Islet precursor cell (in vitro differentiated cells): ENCODE measurements at regions not wholly inside any gene's neighbourhood (a gene's known extent, or its start where the extent isn't known, plus 50 kb on each side); places are given as distances from the start of the nearest gene placed in this dataset.
A peak's percentile ranks its signal among the peaks of the same experiment; 100 is the strongest.
"Not testable (repeated sequence)": the region's sequence is repeated elsewhere in the genome, so short reads cannot be mapped to it uniquely, and the experiment has no call there.

Experiments
- DNase-seq: peaks from one replicate; pipeline ENCODE4 v3.0.0-alpha.2; 2018

GRCh38 chr1:57612833-57613232 lies 189.0 kb upstream of the DAB1 start:
- no peak for DNase-seq

- no peak for DNase-seq
Observed at GRCh38 chr1:57605933-57606332, 182.1 kb upstream of the DAB1 start.

GRCh38 chr1:57603696-57604095 lies 179.8 kb upstream of the DAB1 start:
- no peak for DNase-seq

GRCh38 chr1:57600424-57600823 lies 176.6 kb upstream of the DAB1 start:
- DNase-seq, result no peak

GRCh38 chr1:57599236-57599994 lies 175.6 kb upstream of the DAB1 start:
- DNase-seq, result peak; percentile 92

- no peak for DNase-seq
Observed at GRCh38 chr1:57597036-57597435, 173.2 kb upstream of the DAB1 start.

- no peak for DNase-seq
Observed at GRCh38 chr1:57594002-57594401, 170.1 kb upstream of the DAB1 start.

- peak; percentile 72 for DNase-seq
Observed at GRCh38 chr1:57591842-57592241, 168.0 kb upstream of the DAB1 start.

- DNase-seq, result peak; percentile 81
Observed at GRCh38 chr1:57590978-57591377, 167.1 kb upstream of the DAB1 start.

GRCh38 chr1:57586842-57587241 lies 163.0 kb upstream of the DAB1 start:
- no peak for DNase-seq

- DNase-seq, result no peak
Observed at GRCh38 chr1:57578680-57579079, 154.8 kb upstream of the DAB1 start.

- DNase-seq, result no peak
Observed at GRCh38 chr1:57578099-57578498, 154.2 kb upstream of the DAB1 start.

GRCh38 chr1:57576756-57577155 lies 152.9 kb upstream of the DAB1 start:
- no peak for DNase-seq

GRCh38 chr1:57572016-57572415 lies 148.2 kb upstream of the DAB1 start:
- no peak for DNase-seq

- not testable (repeated sequence) for DNase-seq
Observed at GRCh38 chr1:57558066-57558465, 134.2 kb upstream of the DAB1 start.

GRCh38 chr1:57553666-57554065 lies 129.8 kb upstream of the DAB1 start:
- DNase-seq, result no peak

- no peak for DNase-seq
Observed at GRCh38 chr1:57551476-57551875, 127.6 kb upstream of the DAB1 start.

GRCh38 chr1:57550092-57550491 lies 126.2 kb upstream of the DAB1 start:
- DNase-seq, result no peak

- no peak for DNase-seq
Observed at GRCh38 chr1:57549300-57549699, 125.4 kb upstream of the DAB1 start.

GRCh38 chr1:57546549-57547330 lies 122.9 kb upstream of the DAB1 start:
- DNase-seq, result no peak

GRCh38 chr1:57544345-57544744 lies 120.5 kb upstream of the DAB1 start:
- no peak for DNase-seq

- DNase-seq, result no peak
Observed at GRCh38 chr1:57536749-57537423, 113.0 kb upstream of the DAB1 start.

- no peak for DNase-seq
Observed at GRCh38 chr1:57532299-57532698, 108.4 kb upstream of the DAB1 start.

GRCh38 chr1:57530911-57531260 lies 107.0 kb upstream of the DAB1 start:
- DNase-seq, result not testable (repeated sequence)
